ENCODE measurements at regions not wholly inside any gene's neighbourhood (a gene's known extent, or its start where the extent isn't known, plus 50 kb on each side); places are given as distances from the start of the nearest gene placed in this dataset.

GRCh38 chr2:11090187-11090586, 65.1 kb upstream of the SLC66A3 start:
- TF ChIP-seq CTCF (IDR thresholded peaks at IDR 0.05): no peak
- no peak for TF ChIP-seq POLR2A (IDR thresholded peaks at IDR 0.05)
